OCI-LY7 (cell line): ENCODE measurements at regions not wholly inside any gene's neighbourhood (a gene's known extent, or its start where the extent isn't known, plus 50 kb on each side); places are given as distances from the start of the nearest gene placed in this dataset.

Experiments
- BruUV-seq: library from RNA; stranded (reverse); fragments of 400-500 nt; replicated peaks from 2 replicates; lab custom pipeline; 2021; lab: Mats Ljungman, UMichigan
- CTCF ChIA-PET: fragments of 300-600 bp; sonication (Branson Sonifier 250); formaldehyde crosslinking; loops from one replicate; lab custom pipeline; 2022; ENCODE audit warnings: antibody characterized with exemption; ENCODE audit not compliant: unreplicated experiment; lab: Charles Lee
- POLR2A ChIA-PET: fragments of 300-600 bp; sonication (Branson Sonifier 250); formaldehyde crosslinking; loops from one replicate; lab custom pipeline; 2022; ENCODE audit warnings: antibody characterized with exemption; lab: Charles Lee
- DNase-seq: peaks from one replicate; pipeline ENCODE4 v3.0.0-alpha.2; 2015; ENCODE audit warnings: low spot score
- H2AFZ ChIP-seq: fragments of 200-600 bp; sonication (generic), shearing (Covaris generic); 2 replicates; pipeline ENCODE4 v1.6.1; 2014; ENCODE audit warnings: mild to moderate bottlenecking, antibody characterized with exemption, low read length, moderate library complexity
- H3K27ac ChIP-seq: fragments of 200-600 bp; sonication (generic); 2 replicates; pipeline ENCODE4 v1.5.1; 2014; ENCODE audit warnings: mixed run types, low read depth, mild to moderate bottlenecking, moderate library complexity, low read length, inconsistent platforms; ENCODE audit not compliant: poor library complexity, severe bottlenecking
- H3K36me3 ChIP-seq: fragments of 200-600 bp; sonication (generic); 2 replicates; pipeline ENCODE4 v1.6.1; 2014; ENCODE audit warnings: mild to moderate bottlenecking, antibody characterized with exemption, low read length, moderate library complexity, mixed read lengths; ENCODE audit not compliant: insufficient read depth
- H3K4me1 ChIP-seq: fragments of 200-600 bp; sonication (generic); 2 replicates; pipeline ENCODE4 v1.5.1; 2014; ENCODE audit warnings: mild to moderate bottlenecking, low read length; ENCODE audit not compliant: insufficient read depth, poor library complexity, severe bottlenecking
- H3K4me2 ChIP-seq: fragments of 200-600 bp; sonication (generic); 2 replicates; pipeline ENCODE4 v1.6.1; 2014; ENCODE audit warnings: mild to moderate bottlenecking, low read length
- H3K4me3 ChIP-seq: fragments of 200-600 bp; sonication (generic); 2 replicates; pipeline ENCODE4 v1.5.1; 2014; ENCODE audit warnings: mild to moderate bottlenecking, low read depth, low read length; ENCODE audit not compliant: poor library complexity, severe bottlenecking
- H3K79me2 ChIP-seq: fragments of 200-600 bp; sonication (generic); 2 replicates; pipeline ENCODE4 v1.6.1; 2016; ENCODE audit warnings: low read depth, mild to moderate bottlenecking, low read length, moderate library complexity, mixed read lengths; ENCODE audit not compliant: insufficient read depth
- H3K9me2 ChIP-seq: fragments of 200-600 bp; sonication (generic); 2 replicates; pipeline ENCODE4 v1.6.1; 2016; ENCODE audit warnings: mild to moderate bottlenecking, low read length, mixed read lengths; ENCODE audit not compliant: insufficient read depth
- H3K9me3 ChIP-seq: fragments of 200-600 bp; sonication (generic); 2 replicates; pipeline ENCODE4 v1.6.1; 2014; ENCODE audit warnings: mild to moderate bottlenecking, mixed run types, low read length, mixed read lengths
- H4K20me1 ChIP-seq: fragments of 200-600 bp; sonication (generic); 2 replicates; pipeline ENCODE4 v1.6.1; 2014; ENCODE audit warnings: mild to moderate bottlenecking, antibody characterized with exemption, low read length, moderate library complexity, mixed read lengths; ENCODE audit not compliant: insufficient read depth
- CTCF ChIP-seq: fragments of 200-600 bp; sonication (generic); conservative IDR thresholded peaks from 2 replicates; pipeline ENCODE4 v1.5.1; 2014; ENCODE audit warnings: mild to moderate bottlenecking, antibody characterized with exemption, low read length, moderate library complexity, mixed read lengths
- EZH2phosphoT487 ChIP-seq: fragments of 200-600 bp; sonication (generic); IDR thresholded peaks from 2 replicates; pipeline ENCODE4 v1.6.1; 2018; ENCODE audit warnings: low read depth, borderline replicate concordance, mild to moderate bottlenecking, mixed run types, antibody characterized with exemption, low read length, moderate library complexity, mixed read lengths
- intact Hi-C: fragments of 100-400 bp; cut with micrococcal nuclease; formaldehyde crosslinking; loops from one replicate; pipeline ENCODE4 v1.10.0; 2022; ENCODE audit not compliant: unreplicated experiment

- H3K36me3 ChIP-seq, result no peaks in the 10 kb centered on the region
- CTCF ChIA-PET, result no interaction called here
- intact Hi-C loops, result no loop called here
- no peaks in the 10 kb centered on the region for H3K9me2 ChIP-seq
- DNase-seq, result no peak
- H3K4me3 ChIP-seq, result no peak overlapping the region
- H3K79me2 ChIP-seq, result no peaks in the 10 kb centered on the region
- BruUV-seq, result no TSS peak
- H3K27ac ChIP-seq, result no peak overlapping the region
- H2AFZ ChIP-seq, result no peak overlapping the region
- POLR2A ChIA-PET, result no interaction called here
- no peaks in the 10 kb centered on the region for H3K9me3 ChIP-seq
- H3K4me1 ChIP-seq, result no peaks in the 10 kb centered on the region
- H3K4me2 ChIP-seq, result no peak overlapping the region
- no peaks in the 10 kb centered on the region for H4K20me1 ChIP-seq
- no peak for TF ChIP-seq EZH2phosphoT487
- TF ChIP-seq CTCF, result no peak
These were observed 202.1 kb downstream of the NXPE2 start for GRCh38 chr11:114880442-114880841.

- ChIA-PET CTCF (no interaction called here), POLR2A (no interaction called here)
- H3K4me1 ChIP-seq, result no peaks in the 10 kb centered on the region
- H3K79me2 ChIP-seq, result no peaks in the 10 kb centered on the region
- H4K20me1 ChIP-seq, result no peaks in the 10 kb centered on the region
- DNase-seq, result no peak
- no peak overlapping the region for H3K4me2 ChIP-seq
- H3K36me3 ChIP-seq, result no peaks in the 10 kb centered on the region
- H3K9me3 ChIP-seq, result no peaks in the 10 kb centered on the region
- intact Hi-C loops, result no loop called here
- H3K27ac ChIP-seq, result no peak overlapping the region
- no peak overlapping the region for H2AFZ ChIP-seq
- no peak overlapping the region for H3K4me3 ChIP-seq
- TF ChIP-seq EZH2phosphoT487 (no peak), CTCF (no peak)
- BruUV-seq, result no TSS peak
- no peaks in the 10 kb centered on the region for H3K9me2 ChIP-seq
These were observed 205.1 kb downstream of the NXPE2 start for GRCh38 chr11:114883472-114883871.

- Histone ChIP-seq H3K9me2 (no peaks in the 10 kb centered on the region), H3K27ac (no peak overlapping the region), H3K79me2 (no peaks in the 10 kb centered on the region), H3K36me3 (no peaks in the 10 kb centered on the region), H4K20me1 (no peaks in the 10 kb centered on the region), H3K4me2 (no peak overlapping the region), H2AFZ (no peak overlapping the region), H3K4me3 (no peak overlapping the region), H3K9me3 (no peaks in the 10 kb centered on the region), H3K4me1 (no peaks in the 10 kb centered on the region)
- intact Hi-C loops, result no loop called here
- ChIA-PET POLR2A (no interaction called here), CTCF (no interaction called here)
- no peak for TF ChIP-seq EZH2phosphoT487
- TF ChIP-seq CTCF, result no peak
- no TSS peak for BruUV-seq
- DNase-seq, result no peak
These were observed 208.4 kb downstream of the NXPE2 start for GRCh38 chr11:114886644-114887265.
